Ovary (tissue), 3 donors: ENCODE measurements at regions not wholly inside any gene's neighbourhood (a gene's known extent, or its start where the extent isn't known, plus 50 kb on each side); places are given as distances from the start of the nearest gene placed in this dataset.

Experiments
- CTCF ChIP-seq, 3 donors: fragments of 450-650 bp in 2 of 3; fragments of 200-600 bp in 1 of 3; IDR thresholded peaks; one replicate each; pipeline versions ENCODE4 v1.5.1 to v1.8.0; 2016 to 2022; ENCODE audit warnings: antibody characterized with exemption in 3 of 3, mild to moderate bottlenecking in 1 of 3
- EP300 ChIP-seq: sonication (generic); formaldehyde crosslinking; IDR thresholded peaks from one replicate; pipeline ENCODE4 v1.6.1; 2017; ENCODE audit warnings: antibody characterized with exemption
- donor health status: DM: no; HTN: no; CAD: no.

DNA sequence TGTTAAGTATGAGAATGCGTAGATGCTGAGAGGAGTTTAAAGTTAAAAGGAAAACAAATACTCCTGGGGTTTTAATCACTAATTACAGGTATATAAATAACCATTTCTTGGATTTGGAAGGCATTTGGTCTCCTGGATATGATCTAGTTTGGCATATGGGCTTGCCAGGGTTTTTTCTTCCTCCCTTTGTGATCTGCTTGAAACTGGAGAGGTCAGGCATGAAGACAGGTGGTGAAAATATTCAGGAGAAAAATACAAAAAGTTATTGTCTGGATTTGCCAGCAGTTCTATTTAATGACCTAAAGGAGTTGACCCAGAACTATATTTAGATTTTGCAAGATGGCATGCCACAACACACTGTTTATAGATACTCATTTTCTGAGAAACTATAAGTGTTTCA is 136.3 kb downstream of the DIPK2A start:
- TF ChIP-seq CTCF (IDR thresholded peaks at IDR 0.05) (no peak), EP300 (no peak)
